ENCODE measurements at regions not wholly inside any gene's neighbourhood (a gene's known extent, or its start where the extent isn't known, plus 50 kb on each side); places are given as distances from the start of the nearest gene placed in this dataset. TPM values are rescaled to one million over a fixed set of nuclear protein-coding genes. Genes with fewer than 3 reads are reported as not detected.
A peak's percentile ranks its signal among the peaks of the same experiment; 100 is the strongest.
"Not testable (repeated sequence)": the region's sequence is repeated elsewhere in the genome, so short reads cannot be mapped to it uniquely, and the experiment has no call there.

DNA sequence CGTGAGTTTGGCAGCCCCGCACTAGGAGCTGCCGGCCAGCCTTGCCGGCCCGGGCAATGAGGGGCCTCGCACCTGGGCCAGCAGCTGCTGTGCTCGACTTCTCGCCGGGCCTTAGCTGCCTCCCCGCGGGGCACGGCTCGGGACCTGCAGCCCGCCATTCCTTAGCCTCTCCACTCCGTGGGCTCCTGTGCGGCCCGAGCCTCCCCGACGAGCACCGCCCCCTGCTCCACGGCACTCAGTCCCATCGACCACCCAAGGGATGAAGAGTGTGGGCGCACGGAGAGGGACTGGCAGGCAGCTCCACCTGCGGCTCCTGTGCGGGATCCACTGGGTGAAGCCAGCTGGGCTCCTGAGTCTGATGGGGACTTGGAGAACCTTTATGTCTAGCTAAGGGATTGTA lies 51.4 kb upstream of the CLEC6A start:
- not testable (repeated sequence) for H4K8ac ChIP-seq (ENCODE audit: low read depth, low read length); H3K18ac ChIP-seq (ENCODE audit: low read length); H2BK120ac ChIP-seq (ENCODE audit: low read depth, low read length); H3K4me3 ChIP-seq (ENCODE audit: low read length in 2 of 2); H2AK5ac ChIP-seq (ENCODE audit: low read depth, low read length); H2BK12ac ChIP-seq (ENCODE audit: low read length); H3K4ac ChIP-seq (ENCODE audit: low read length); H3K36me3 ChIP-seq (replicated peaks in 1 of 2; ENCODE audit: control insufficient read depth in 2 of 2, insufficient read depth in 2 of 2, low read length in 2 of 2); H3K23ac ChIP-seq (ENCODE audit: low read depth, low read length, poor library complexity); H3K79me1 ChIP-seq (ENCODE audit: low read depth, low read length); H3K9me3 ChIP-seq (replicated peaks in 1 of 2; ENCODE audit: control insufficient read depth in 2 of 2, insufficient read depth in 1 of 2, low read depth in 1 of 2, low read length in 2 of 2); H3K4me2 ChIP-seq (ENCODE audit: insufficient read depth, low read length, poor library complexity, severe bottlenecking); H3K27ac ChIP-seq (replicated peaks; ENCODE audit: low read length); H3K27me3 ChIP-seq (ENCODE audit: control insufficient read depth in 3 of 3, insufficient read depth in 3 of 3, low read depth in 1 of 3, low read length in 3 of 3); H2AFZ ChIP-seq (ENCODE audit: low read length); H2BK15ac ChIP-seq (ENCODE audit: low read length); H4K91ac ChIP-seq (ENCODE audit: low read depth, low read length, poor library complexity); H2BK5ac ChIP-seq (ENCODE audit: low read length); DNase-seq (ENCODE audit: low spot score); H3K9ac ChIP-seq (ENCODE audit: low read depth, low read length, poor library complexity); H3K4me1 ChIP-seq (ENCODE audit: control insufficient read depth in 2 of 2, insufficient read depth in 1 of 2, low read depth in 1 of 2, low read length in 2 of 2)
- peak overlapping the region; percentile 71 for H3K14ac ChIP-seq (ENCODE audit: low read length)
- WGBS, 2 donors (ENCODE audit: extremely low coverage in 2 of 2, insufficient read length in 2 of 2, insufficient replicate concordance in 1 of 2) = no CpG with 5 or more reads among the region's 26 CpGs

Small RNA genes lying in the stretch of these regions (small RNA-seq; reads per million reads assigned to genes)
- not detected for gene AC092745.3 (ENCODE audit: insufficient read depth)

Measured in neuronal stem cell (in vitro differentiated cells).